Sciatic nerve (tissue), 2 donors: ENCODE measurements at regions not wholly inside any gene's neighbourhood (a gene's known extent, or its start where the extent isn't known, plus 50 kb on each side); places are given as distances from the start of the nearest gene placed in this dataset.

Experiments used
- ATAC-seq: fragments of 200-7000 bp; cut with Tn5 transposase; one replicate; pipeline ENCODE4 v1.9.1; 2020; ENCODE audit warnings: mild to moderate bottlenecking, moderate library complexity
- DNase-seq: peaks from one replicate; pipeline ENCODE4 v3.0.0-alpha.2; 2020; ENCODE audit warnings: low spot score
- intact Hi-C: fragments of 100-400 bp; cut with DNase I; formaldehyde crosslinking; loops from one replicate; pipeline ENCODE4 v1.14.2; 2022
- donor health status: DM: no; HTN: no; CAD: no.
- donor health status: DM: no; HTN: no; CAD: no.

DNA sequence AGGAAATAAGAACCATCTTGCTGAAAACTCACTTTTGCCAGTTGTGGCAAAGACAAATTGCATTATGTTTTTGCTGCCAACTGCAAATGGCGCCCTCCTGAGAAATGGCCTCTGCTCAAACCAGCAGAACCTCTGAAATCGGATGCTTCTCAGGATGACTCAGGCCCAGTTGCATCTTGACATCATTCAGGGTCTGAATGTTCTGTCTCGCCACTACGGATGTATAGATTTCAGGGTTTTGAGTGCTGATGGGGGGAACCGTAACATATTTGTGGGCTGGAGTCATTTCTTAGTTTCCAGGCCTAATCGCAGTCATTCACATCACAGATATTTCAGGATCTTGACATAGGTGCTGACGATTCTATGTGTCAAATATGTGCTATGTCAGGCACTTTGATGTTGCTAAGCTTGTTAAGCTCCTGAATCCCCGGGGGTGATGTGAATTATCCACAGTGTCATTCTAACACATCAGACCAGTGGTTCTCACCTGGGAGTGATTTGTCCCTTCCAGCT, 207.1 kb downstream of the NFATC2 start:
- intact Hi-C loops = no loop called here
- no peak for ATAC-seq
- DNase-seq = no peak

GRCh38 chr20:51334609-51335008, 207.9 kb downstream of the NFATC2 start:
- intact Hi-C loops = no loop called here
- ATAC-seq (no peak), DNase-seq (no peak)

GRCh38 chr20:51333971-51334370, 208.5 kb downstream of the NFATC2 start:
- DNase-seq = no peak
- intact Hi-C loops = no loop called here
- ATAC-seq = no peak

- DNase-seq (no peak), ATAC-seq (no peak)
- intact Hi-C loops = no loop called here
Observed at GRCh38 chr20:51333446-51333845, 209.1 kb downstream of the NFATC2 start.

DNA sequence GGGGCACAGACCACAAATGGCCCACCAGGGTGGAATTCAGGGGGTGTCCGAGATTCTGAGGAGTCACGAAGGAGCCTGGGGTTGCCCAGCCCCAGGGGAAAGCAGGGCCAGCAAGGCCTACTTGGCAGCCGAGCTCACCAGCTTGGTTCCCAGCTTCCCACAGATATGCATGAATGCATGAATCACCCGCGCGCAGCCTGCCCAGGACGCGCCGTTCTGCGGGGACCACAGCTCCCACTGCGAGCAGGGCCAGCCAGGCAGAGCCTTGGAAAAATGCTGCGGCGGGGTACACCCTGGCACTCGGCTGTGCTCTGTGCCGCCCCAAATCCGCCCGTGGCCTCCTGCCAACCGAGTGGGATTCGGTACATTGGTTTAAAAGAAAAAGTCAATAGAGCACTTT, 211.0 kb downstream of the NFATC2 start:
- intact Hi-C loops = no loop called here

GRCh38 chr20:51329845-51330244, 212.7 kb downstream of the NFATC2 start:
- DNase-seq = no peak
- intact Hi-C loops = no loop called here
- ATAC-seq = no peak

More for the DNA sequence above, 211.0 kb downstream of the NFATC2 start:
- no peak for ATAC-seq
- DNase-seq = no peak

DNA sequence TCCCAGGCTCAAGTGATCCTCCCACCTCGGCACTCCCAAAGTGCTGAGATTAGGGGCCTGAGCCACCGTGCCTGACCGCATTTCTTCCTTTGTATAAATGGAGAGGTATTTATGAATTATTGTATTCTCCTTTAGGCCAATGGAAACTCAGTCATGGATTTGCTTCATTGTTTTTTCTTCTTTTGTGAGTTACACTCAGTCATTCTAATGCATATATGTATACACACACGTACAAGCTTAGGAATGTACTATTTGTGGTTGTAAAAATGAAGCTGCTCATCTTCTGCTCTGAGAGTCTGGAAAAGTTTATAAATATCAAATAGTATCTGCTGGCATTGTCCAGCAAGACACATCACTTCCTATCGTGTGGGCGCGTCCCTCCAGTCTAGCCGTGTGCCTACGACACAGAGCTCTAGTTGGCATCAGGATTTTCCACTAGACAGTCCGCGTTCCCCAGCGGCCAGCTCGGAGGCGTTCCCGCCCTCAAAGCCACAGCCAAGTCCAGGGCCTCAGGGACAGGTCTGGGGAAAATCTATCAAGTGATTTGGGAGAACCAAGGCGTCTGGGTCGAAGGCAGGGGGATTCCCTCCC, 215.2 kb downstream of the NFATC2 start:
- intact Hi-C loops = no loop called here
- ATAC-seq (no peak), DNase-seq (no peak)

GRCh38 chr20:51326201-51326819, 216.2 kb downstream of the NFATC2 start:
- no peak for ATAC-seq
- DNase-seq = no peak
- intact Hi-C loops = no loop called here

DNA sequence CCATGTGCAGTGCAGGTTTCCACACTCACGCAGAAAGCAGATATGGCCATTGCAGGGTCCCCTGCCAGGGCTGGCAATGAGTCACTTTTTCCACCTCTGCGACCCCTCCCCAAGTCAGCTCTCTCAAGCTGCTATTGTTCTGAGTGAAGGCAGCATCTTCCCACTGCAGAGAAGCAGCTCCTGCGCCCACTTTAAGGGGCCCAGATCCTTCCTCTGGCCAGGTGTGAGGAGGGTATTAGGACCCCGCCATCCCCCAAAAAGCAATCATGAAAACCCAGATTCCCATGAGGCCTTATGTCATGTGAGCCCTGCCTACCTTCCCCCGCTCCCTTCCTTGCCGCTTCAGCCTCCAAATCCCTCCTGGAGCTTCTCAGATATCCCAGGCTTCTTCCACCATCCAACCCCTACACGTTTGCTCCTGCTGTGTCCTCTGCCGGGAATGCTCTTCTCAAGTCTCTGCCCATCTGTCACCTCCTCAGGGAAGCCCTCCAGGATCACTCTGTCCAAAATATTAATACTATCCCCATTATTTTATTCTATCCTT, 220.3 kb downstream of the NFATC2 start:
- ATAC-seq = no peak
- DNase-seq = no peak
- intact Hi-C loops = no loop called here

DNA sequence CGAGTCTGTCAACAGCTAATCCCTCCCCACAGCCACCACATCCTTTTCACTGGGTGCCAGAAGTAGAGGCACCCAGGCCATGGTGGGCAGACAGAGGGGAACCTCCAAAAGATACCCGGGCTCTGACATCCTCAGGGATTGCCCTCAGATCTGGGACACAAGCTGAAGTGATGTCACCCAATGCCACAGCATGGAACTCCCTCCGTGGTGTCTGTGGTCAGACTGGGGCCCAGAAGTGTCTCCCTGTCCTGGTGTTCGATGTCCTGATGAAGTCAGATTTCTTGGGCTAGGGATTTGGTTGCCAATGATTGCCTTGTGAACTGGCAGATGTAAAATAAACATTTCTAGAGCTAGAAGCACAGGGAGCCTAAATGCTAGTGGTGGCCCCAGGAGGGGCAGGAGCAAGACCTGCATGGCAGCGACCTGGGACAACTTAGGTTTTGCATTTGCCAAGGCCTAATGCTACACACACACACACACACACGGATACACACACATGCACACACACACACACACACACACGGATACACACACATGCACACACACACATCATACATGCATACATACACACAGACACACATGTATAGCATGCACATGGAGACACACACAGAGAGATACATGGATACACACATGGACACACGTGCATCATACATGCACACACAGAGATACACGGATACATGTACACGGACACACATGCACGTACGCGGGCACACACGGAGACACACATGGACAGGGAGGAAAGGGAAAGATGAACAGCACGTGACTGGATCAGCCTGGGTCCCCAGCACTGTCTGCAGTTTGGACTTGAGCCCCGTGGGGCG, 221.0 kb downstream of the NFATC2 start:
- intact Hi-C loops = loop anchor here (1.0 kb wide), 1 partner anchor 16 kb away; no protein-coding TSS in a partner anchor
- no peak for ATAC-seq
- DNase-seq = no peak

- intact Hi-C loops = no loop called here
- DNase-seq = no peak
- ATAC-seq = no peak
Observed at GRCh38 chr20:51319522-51319921, 223.0 kb downstream of the NFATC2 start.

DNA sequence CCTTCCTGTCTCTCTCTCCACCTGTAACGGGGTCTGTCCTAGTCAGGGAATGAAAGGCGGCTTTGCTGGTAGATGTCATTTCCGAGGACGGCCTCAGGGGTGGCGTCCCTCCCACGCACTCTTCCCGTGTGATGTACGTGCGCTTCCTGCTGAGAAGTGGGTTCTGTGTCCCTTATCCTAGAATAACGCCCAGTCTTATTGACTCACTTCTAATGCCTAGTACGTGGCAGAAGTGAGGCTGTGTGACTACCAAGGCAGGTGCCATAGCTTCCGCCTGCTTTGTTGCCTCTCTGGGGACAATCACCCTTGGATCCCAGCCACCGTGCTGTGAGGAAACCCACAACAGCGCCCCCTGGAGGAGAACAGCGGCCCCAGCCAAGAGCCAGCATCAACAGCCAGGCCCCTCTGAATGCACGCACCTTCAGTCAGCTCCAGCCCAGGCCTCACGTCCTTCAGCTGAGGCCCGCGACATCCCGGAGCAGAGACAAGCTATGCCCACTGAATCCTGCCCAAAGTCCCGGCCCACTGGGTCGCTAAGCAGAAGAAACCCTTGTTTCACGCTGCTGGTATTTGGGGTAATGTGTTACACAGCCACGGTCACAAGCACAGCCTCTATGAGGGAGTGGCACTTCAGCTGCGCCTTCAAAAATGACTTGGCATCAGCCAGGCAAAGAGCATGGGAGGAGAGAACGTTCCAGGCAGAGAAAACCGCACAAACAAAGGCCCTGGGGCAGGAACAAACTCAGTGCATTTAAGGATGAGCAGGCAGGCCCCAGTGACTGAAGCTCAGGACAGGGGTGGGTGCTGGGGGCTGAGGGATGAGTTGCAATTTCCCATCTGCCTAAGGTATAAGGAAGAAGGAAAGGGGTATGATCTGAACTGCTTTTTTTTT, 224.2 kb downstream of the NFATC2 start:
- DNase-seq (no peak), ATAC-seq (no peak)
- intact Hi-C loops = no loop called here

DNA sequence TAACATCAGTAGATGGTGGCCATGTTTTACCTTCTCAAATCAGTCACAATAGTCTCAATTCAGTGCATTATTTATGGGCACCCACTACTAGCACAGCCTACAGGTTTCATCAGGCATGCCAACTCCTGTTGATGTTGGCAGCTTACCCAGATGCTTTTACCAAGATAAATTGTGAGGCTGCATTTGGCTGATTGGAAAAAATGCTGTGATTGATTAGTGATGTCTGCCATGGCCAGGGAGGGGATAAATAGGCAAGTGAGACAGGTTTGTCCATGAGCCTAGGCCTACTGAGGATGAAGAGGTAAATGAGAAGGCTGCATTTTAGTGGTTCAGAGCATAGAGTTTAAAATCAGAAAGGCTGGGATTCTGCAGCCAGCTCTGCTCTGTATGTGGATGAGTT, 227.1 kb downstream of the NFATC2 start:
- ATAC-seq = no peak
- DNase-seq = no peak
- intact Hi-C loops = no loop called here

GRCh38 chr20:51313358-51313827, 229.1 kb downstream of the NFATC2 start:
- intact Hi-C loops = no loop called here
- DNase-seq (no peak), ATAC-seq (no peak)

- no peak for ATAC-seq
- intact Hi-C loops = no loop called here
Observed at GRCh38 chr20:51312480-51312783, 230.1 kb downstream of the NFATC2 start.

DNA sequence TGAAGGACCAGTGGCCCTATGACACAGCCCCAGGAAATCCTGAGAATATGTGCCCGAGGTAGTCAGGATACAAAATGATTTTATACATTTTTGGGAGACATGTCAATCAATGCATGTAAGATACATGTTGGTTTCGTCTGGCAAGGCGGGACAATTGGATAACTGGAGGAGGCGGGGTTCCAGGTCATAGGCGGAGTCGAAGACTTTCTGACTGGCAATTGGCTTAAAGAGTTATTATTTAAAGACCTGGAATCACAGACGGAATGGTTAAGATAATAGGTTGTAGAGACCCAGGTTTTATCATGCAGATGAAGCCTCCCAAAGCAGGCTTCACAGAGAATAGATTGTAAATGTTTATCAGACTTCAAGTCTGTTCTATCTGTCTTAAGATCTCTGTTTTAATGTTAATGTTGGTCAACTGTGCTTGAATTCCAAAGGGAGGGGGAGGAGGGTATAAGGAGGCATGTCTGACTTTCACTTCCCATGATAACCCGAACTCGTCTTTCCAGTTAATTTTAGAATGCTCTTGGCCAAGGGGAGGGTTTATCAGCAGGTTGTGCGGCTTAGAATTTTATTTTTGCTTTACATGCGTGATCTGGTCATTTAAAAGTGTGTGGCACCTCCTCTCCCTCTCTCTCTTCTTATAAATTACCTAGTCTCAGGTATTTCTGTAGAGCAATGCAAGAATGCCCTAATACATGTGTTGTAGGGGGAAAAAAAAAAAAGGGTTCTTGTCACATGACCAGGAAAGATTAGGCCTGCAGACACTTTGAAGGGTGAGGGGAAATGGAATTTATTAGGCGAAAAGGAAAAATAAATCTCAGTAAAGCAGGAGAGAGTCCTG, 230.7 kb downstream of the NFATC2 start:
- ATAC-seq = no peak
- intact Hi-C loops = no loop called here
- no peak for DNase-seq

More at GRCh38 chr20:51312480-51312783, 230.1 kb downstream of the NFATC2 start:
- DNase-seq = no peak

DNA sequence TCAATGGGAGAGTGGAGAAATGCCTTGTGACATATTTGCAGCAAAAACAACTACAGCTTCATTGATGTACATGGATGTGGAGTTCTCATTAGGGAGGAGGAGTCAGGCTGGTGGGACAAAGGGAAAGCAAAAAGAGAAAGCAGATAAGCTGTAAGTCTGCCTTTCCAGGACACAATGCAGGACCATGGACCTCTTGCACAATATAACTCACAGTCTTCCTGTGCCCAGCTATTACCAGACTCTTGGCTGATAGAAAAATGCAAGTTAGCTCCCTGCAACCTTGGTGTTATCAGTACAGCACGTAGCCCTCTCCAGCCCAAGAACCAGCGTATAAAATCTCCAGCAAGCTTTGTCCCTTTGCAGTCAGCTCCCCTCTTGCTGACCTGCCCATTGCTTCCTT, 232.3 kb downstream of the NFATC2 start:
- intact Hi-C loops = no loop called here
- ATAC-seq (no peak), DNase-seq (no peak)

GRCh38 chr20:51309128-51309527, 233.4 kb downstream of the NFATC2 start:
- DNase-seq (no peak), ATAC-seq (no peak)
- intact Hi-C loops = loop anchor here (5.0 kb wide), 1 partner anchor 322 kb away; no protein-coding TSS in a partner anchor
